HG02852 (cell line): ENCODE measurements at regions not wholly inside any gene's neighbourhood (a gene's known extent, or its start where the extent isn't known, plus 50 kb on each side); places are given as distances from the start of the nearest gene placed in this dataset.
"Not testable (repeated sequence)": the region's sequence is repeated elsewhere in the genome, so short reads cannot be mapped to it uniquely, and the experiment has no call there.

Experiments
- ATAC-seq: cut with Tn5 transposase; IDR thresholded peaks from one replicate; pipeline ENCODE4 v1.9.1; 2021; ENCODE audit warnings: mild to moderate bottlenecking, moderate library complexity; ENCODE audit not compliant: unreplicated experiment

DNA sequence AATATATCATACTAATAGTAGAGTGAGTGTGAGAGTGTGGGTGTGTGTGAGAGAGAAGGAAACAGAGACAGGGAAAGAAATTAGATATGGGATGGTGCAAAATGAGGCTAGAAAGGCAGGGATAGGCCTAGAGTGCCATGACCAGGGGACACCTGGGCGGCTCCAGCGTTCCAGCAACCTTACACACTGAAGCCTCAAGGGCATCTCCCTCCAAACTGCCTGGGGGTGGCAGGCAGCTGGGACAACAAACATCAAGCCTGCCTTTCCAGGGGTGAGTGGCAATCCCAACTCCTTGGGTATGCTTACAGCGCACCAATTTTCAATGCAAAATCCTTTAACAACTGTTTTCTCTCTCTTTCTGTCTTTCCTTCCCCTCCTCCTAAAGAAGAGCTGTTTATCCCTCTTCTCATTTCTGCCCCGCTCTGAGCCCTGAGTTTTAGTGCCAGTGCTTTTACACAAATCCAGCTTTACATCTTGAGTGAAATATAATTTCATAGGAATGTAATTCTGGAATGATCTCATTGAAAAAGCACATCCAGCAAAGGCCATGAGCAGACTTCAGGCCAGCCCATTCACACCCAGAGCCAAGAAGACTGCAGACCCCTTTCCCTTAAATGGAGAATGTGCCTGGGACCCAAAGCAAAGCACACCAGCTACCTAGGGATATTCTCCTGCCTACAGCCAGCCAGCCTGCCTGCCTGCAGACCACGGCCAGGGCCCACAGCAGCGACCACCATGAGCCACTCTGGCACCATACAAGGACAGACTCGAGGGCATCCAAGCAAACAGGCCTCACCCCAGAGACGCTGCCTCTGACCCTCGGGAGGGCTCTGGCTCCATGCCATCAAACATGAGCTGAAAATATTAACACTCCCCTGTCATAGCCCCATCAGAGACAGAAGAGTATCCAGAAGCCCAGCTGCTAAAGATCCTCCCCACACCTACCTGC is 90.3 kb downstream of the RPL27A start:
- ATAC-seq = no peak

DNA sequence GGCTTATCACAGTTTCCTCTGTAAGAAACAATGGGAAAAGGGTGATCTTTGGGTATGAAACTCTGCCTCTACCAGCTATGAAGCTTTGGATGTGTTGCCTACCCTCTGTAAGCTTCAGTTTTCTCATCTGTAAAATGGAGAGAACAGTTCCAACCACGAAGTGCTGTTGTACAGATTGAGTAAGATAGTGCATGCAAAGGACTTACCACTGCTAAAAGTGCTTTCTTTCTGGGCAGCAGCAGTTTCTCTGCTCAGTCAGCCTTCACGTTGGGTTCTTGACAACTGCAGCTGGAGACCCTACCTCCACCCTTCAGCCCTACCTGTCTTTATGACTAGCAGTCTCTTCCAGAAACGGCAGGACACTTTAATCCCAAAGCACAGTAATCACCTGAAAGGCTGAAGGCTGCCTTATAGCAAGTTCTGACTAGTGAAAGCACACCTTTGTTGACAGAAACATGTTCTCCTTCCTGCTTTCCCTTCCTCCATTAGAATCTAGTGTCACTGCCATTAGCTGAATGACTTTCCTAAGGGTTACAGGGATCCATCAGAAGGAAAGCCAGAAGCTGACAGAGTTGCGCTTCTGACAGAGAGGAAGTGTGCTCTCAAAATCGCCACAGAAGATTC is 91.4 kb downstream of the RPL27A start:
- ATAC-seq = no peak

GRCh38 chr11:8774916-8775315 is 92.3 kb downstream of the RPL27A start:
- ATAC-seq = not testable (repeated sequence)

DNA sequence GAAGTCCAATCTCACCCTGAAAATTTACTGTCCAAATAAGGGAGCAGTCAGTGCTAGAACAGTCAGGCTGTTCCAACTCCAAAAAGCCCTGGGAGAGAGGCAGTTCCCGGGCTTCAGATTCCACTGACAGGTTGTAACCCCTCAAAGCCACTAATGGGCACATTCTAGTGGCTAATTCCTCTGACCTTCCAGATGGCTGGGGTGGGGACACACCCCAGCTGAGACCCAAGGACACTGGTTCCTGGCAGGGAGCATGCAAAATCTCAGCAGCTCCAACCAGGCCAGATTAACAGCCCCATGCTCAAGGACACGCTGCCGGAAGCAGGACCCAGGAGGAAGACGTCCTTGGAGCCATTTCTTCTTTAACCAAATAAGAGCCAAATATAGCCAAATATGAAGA is 92.7 kb downstream of the RPL27A start:
- no peak for ATAC-seq

- no peak for ATAC-seq
These were observed 93.1 kb downstream of the RPL27A start for GRCh38 chr11:8775734-8776133.

- no peak for ATAC-seq
These were observed 93.6 kb downstream of the RPL27A start for GRCh38 chr11:8776209-8776608.

DNA sequence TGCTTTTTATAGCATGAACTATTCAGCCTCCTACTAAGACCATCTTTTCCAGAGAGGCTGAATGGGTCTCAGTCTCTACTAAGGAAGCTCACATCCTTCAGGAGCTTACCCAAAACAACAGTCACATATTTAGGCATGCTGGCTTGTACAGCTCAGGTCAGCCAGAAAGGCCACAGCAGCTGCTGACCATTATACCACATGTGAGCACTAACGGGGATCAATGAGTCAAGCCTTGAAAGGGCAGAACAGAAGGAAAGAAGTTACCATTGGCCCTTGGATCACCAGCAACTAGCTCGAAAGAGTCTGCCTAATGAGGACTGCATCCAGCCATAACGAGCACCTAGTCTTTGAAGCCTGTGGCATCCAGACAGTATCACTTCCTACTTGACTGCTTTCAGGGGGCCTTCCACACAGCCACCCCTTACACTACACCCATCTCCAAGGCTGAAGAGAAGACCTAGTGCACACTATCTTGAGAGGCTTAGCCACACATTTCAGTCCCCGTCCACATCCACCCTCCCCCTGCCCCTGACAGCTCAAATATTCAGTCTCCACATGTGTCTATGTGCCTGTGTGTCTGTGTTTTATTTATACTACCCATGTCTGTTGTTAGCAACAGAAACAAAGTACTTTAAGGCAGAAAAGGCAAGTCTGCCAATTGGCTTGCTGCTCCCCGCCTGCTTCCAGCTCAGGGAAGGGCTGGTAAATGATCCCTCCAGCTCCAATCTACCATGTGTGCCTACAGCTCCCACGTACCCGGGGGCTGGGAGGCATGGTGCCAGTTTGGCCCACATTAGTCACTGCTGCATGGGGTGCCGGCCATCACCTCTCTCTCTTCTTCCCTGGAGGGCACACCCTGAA is 95.5 kb downstream of the RPL27A start:
- no peak for ATAC-seq

DNA sequence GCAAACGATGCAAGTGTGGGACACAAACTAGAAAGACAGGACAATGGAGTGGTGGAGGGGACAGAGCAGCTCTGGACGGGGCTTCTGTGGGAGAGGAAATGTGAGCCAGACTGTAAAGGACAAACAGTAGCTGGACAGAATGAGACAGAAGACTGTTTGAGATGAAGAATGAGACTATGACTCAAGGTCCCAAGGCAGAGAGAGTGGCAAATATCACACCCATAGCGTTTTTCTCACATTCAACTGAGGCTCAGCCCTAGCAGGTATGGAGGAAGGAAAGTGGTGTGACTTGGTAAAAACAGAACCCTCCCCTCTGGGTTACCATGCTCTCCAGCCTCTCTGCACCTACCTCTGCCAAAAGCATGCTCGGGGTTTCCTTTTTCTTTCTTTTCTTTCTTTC is 96.5 kb downstream of the RPL27A start:
- no peak for ATAC-seq

GRCh38 chr11:8779732-8780131 is 97.1 kb downstream of the RPL27A start:
- no peak for ATAC-seq

DNA sequence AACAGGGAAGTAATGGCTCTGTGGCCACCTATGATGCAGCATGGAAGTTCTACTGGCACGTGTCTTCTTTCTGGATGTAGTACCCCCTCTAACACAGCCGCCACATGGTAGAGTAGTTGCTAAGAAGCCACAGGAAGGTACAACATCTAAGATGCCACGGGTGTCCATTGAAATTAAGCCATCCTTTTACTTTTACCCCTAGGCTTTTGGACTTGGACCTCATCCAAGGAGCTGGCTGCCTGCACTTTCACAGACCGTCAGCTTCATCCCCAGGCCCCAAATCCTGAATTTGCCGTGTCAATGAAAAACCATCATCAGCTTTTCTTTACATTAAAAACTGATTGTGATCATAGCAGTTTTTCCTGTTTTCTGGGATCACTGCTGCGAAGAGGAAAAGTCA is 102.4 kb downstream of the RPL27A start:
- ATAC-seq = no peak

- no peak for ATAC-seq
These were observed 102.9 kb downstream of the RPL27A start for GRCh38 chr11:8785457-8785856.

GRCh38 chr11:8785998-8786397 is 103.4 kb downstream of the RPL27A start:
- ATAC-seq = no peak

GRCh38 chr11:8786933-8787332 is 104.3 kb downstream of the RPL27A start:
- no peak for ATAC-seq

- ATAC-seq = no peak
These were observed 104.8 kb downstream of the RPL27A start for GRCh38 chr11:8787372-8787771.

DNA sequence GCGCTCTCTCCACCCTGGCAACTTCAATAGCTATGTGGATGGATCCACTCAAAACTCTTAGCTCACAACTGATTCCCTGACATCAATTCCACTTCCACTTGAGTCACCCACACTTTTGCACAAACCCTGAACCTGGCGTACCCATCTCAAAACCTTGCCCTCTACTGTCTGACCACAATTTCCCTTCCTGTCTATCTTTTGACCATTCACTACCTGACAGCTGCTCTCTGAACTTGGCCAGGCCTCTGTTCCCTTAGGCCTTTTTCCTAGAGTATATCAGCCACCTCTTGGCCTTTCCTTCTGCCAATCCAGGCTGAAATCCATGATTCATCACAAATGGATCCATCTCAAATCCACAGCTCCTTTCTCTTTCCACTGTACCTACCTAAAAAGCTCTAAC is 106.0 kb downstream of the RPL27A start:
- no peak for ATAC-seq

- ATAC-seq = no peak
These were observed 107.3 kb downstream of the RPL27A start for GRCh38 chr11:8789864-8790263.

DNA sequence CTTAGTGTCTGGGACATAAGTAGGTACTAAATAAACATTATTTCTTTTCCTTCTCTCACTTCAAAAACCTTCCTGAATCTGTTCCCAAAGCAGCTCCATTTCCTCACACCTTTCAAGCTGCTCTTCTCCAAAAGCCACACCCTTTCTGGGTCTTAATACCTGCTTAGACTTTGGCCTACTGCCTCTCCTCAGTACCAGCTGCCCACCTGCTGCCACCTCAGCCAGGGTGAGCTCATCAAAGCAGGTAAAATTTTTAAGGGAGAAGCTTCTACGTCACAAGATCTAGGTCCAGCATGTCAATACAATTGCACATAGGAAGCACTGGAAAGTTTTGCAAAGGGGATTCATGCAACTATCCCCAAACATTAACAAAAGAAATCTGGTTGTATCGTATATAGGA is 108.4 kb downstream of the RPL27A start:
- ATAC-seq = no peak

- no peak for ATAC-seq
These were observed 110.1 kb downstream of the RPL27A start for GRCh38 chr11:8792710-8793109.

DNA sequence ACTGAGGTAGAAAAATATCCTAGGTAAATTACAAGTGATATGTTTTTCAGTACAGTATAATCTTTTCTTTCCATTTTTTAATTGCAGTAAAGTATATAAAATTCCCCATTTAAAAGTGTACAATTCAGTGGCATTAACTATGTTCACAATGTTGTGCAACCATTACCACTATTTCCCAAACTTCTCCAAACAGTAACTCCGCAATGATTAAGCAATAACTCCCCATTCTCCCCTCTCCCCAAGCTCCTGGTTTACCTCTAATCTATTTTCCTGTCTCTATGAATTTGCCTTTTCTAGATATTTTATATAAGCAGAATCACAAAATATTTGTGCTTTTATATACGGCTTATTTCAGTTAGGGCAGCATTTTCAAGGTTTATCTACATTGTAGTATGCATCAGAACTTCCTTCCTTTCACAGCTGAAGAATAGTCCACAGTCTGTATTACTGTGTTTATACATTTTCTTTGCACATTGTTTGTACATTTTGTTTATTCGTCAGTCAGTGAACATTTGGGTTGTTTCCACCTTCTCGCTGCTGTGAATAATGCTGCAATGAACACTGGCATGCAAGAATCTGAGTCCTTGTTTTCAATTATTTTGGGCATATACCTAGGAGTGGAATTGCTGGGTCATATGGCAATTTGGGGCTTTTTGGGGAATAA is 110.7 kb downstream of the RPL27A start:
- ATAC-seq = no peak

DNA sequence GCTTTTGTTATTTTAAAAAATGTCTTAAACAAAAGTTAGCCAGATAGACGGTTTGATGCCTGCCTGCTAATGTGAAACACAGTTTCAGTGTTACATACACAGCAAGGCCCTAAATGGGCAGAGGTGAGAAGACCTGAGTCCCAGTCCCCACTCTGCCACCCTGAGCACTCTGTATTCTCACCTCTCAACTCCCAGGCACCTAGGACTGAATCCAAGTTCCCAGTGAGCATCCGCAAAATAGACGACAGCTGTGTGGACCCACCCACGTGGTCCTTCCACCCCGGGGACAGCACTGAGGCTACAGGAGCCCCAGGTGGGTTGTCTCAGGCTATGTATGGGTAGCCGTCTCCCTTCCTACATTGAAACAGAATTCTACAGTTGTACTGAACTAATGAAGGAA is 111.5 kb downstream of the RPL27A start:
- ATAC-seq = no peak

DNA sequence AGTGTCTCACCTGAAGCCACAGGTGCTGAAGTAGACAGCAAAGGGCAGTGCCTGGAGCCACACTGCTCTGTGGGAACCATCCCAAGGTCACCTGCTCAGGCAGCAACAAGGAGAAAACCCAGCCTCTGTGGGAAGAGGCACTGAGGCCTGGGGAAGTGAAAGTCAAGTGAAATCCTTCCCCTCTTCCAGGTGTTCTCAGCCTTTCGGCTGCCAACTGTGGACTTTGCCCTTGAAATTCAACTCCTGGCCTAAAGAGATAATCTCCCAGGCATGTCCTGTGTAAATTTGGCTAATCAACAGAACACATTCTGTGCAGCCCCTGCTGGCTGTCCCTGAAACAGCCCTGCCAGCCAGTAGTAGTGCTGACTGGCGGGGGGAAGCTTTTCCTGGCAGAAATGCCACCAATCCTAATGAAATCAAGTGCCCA is 112.1 kb downstream of the RPL27A start:
- ATAC-seq = no peak
